Fibroblast of skin of left biceps (primary cell): ENCODE measurements at regions not wholly inside any gene's neighbourhood (a gene's known extent, or its start where the extent isn't known, plus 50 kb on each side); places are given as distances from the start of the nearest gene placed in this dataset.

Experiments used
- DNase-seq, 2 experiments: peaks; one replicate each; pipeline ENCODE4 v3.0.0-alpha.2; 2013; ENCODE audit warnings: low read depth in 2 of 2

- no peak for DNase-seq
Measured at GRCh38 chr3:193983846-193984818, 151.8 kb upstream of the HES1 start.

GRCh38 chr3:193984876-193985275, 151.1 kb upstream of the HES1 start:
- DNase-seq = no peak

GRCh38 chr3:193987186-193987585, 148.8 kb upstream of the HES1 start:
- no peak for DNase-seq

- DNase-seq = no peak
Measured at GRCh38 chr3:193989186-193989585, 146.8 kb upstream of the HES1 start.

- no peak for DNase-seq
Measured at GRCh38 chr3:193991666-193992424, 144.1 kb upstream of the HES1 start.

- DNase-seq = no peak
Measured at GRCh38 chr3:193992425-193993037, 143.4 kb upstream of the HES1 start.

GRCh38 chr3:193996221-193996620, 139.7 kb upstream of the HES1 start:
- DNase-seq = no peak

- DNase-seq = no peak
Measured at GRCh38 chr3:193996641-193997089, 139.3 kb upstream of the HES1 start.

GRCh38 chr3:193997228-193998122, 138.5 kb upstream of the HES1 start:
- DNase-seq = no peak

GRCh38 chr3:193998123-193998448, 137.9 kb upstream of the HES1 start:
- no peak for DNase-seq

GRCh38 chr3:193998628-193999195, 137.2 kb upstream of the HES1 start:
- no peak for DNase-seq

- no peak for DNase-seq
Measured at GRCh38 chr3:194000100-194000499, 135.8 kb upstream of the HES1 start.

GRCh38 chr3:194000712-194001111, 135.2 kb upstream of the HES1 start:
- no peak for DNase-seq

- DNase-seq = no peak
Measured at GRCh38 chr3:194001728-194002459, 134.1 kb upstream of the HES1 start.

GRCh38 chr3:194003114-194004057, 132.6 kb upstream of the HES1 start:
- DNase-seq = peak; percentile 82 to 86

GRCh38 chr3:194005930-194006501, 129.9 kb upstream of the HES1 start:
- DNase-seq = no peak

- DNase-seq = no peak
Measured at GRCh38 chr3:194007592-194008337, 128.2 kb upstream of the HES1 start.

- DNase-seq = no peak
Measured at GRCh38 chr3:194009019-194009418, 126.9 kb upstream of the HES1 start.
